Esophagus squamous epithelium (tissue), 4 donors: ENCODE measurements at regions not wholly inside any gene's neighbourhood (a gene's known extent, or its start where the extent isn't known, plus 50 kb on each side); places are given as distances from the start of the nearest gene placed in this dataset.

ENCODE experiments used
- CTCF ChIP-seq, 6 experiments: fragments of 450-650 bp in 4 of 6; fragments of 200-600 bp in 2 of 6; sonication (generic) in 2 of 6; IDR thresholded peaks; one replicate each; pipeline ENCODE4 v1.5.1; 2016 to 2019; ENCODE audit warnings: antibody characterized with exemption in 6 of 6, mild to moderate bottlenecking in 4 of 6, moderate library complexity in 4 of 6
- POLR2A ChIP-seq, 4 donors: fragments of 450-650 bp; IDR thresholded peaks; one replicate each; pipeline ENCODE4 v1.6.1; 2017; ENCODE audit warnings: antibody characterized with exemption in 4 of 4, mild to moderate bottlenecking in 4 of 4, moderate library complexity in 3 of 4

- no peak for TF ChIP-seq POLR2A (IDR thresholded peaks at IDR 0.05)
- TF ChIP-seq CTCF (IDR thresholded peaks at IDR 0.05), result no peak
Observed at GRCh38 chr6:144400321-144400720, 115.2 kb downstream of the UTRN start.
